Right lobe of liver (tissue), 4 donors: ENCODE measurements at regions not wholly inside any gene's neighbourhood (a gene's known extent, or its start where the extent isn't known, plus 50 kb on each side); places are given as distances from the start of the nearest gene placed in this dataset.

ENCODE experiments used
- POLR2A ChIP-seq: fragments of 450-650 bp; IDR thresholded peaks from one replicate; pipeline ENCODE4 v1.6.1; 2017; ENCODE audit warnings: antibody characterized with exemption, mild to moderate bottlenecking
- TF ChIP-seq, protein P1 (sequence below), 4 donors: fragments of 200-600 bp in 3 of 4; fragments of 450-650 bp in 1 of 4; IDR thresholded peaks; one replicate each; pipeline versions ENCODE4 v1.5.1 to v1.8.0; 2016 to 2022; ENCODE audit warnings: antibody characterized with exemption in 4 of 4, mild to moderate bottlenecking in 2 of 4
- donor health status: DM: no; HTN: no; CAD: no.
- donor health status: DM: no; HTN: no; CAD: no.
- donor health status: DM: no; HTN: yes; CAD: no.

GRCh38 chr5:57703721-57704120, 221.1 kb upstream of the ACTBL2 start:
- TF ChIP-seq, protein P1, sequence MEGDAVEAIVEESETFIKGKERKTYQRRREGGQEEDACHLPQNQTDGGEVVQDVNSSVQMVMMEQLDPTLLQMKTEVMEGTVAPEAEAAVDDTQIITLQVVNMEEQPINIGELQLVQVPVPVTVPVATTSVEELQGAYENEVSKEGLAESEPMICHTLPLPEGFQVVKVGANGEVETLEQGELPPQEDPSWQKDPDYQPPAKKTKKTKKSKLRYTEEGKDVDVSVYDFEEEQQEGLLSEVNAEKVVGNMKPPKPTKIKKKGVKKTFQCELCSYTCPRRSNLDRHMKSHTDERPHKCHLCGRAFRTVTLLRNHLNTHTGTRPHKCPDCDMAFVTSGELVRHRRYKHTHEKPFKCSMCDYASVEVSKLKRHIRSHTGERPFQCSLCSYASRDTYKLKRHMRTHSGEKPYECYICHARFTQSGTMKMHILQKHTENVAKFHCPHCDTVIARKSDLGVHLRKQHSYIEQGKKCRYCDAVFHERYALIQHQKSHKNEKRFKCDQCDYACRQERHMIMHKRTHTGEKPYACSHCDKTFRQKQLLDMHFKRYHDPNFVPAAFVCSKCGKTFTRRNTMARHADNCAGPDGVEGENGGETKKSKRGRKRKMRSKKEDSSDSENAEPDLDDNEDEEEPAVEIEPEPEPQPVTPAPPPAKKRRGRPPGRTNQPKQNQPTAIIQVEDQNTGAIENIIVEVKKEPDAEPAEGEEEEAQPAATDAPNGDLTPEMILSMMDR (IDR thresholded peaks at IDR 0.05), result no peak
- TF ChIP-seq POLR2A, result no peak
